ENCODE measurements at regions not wholly inside any gene's neighbourhood (a gene's known extent, or its start where the extent isn't known, plus 50 kb on each side); places are given as distances from the start of the nearest gene placed in this dataset.

GRCh38 chr5:33332804-33333203 lies 108.0 kb upstream of the TARS1 start:
- ChIA-PET CTCF (ENCODE audit: low intra/inter-chr PET ratio, low total read pairs) (no interaction called here), POLR2A (no interaction called here)
- Histone ChIP-seq H3K27me3 (ENCODE audit: control insufficient read depth in 1 of 2, insufficient read depth in 2 of 2, low read length in 2 of 2) (no peaks in the 10 kb centered on the region), H3K9me3 (ENCODE audit: low read length) (no peaks in the 10 kb centered on the region), H3K9ac (ENCODE audit: insufficient read depth, low read depth, low read length) (no peak overlapping the region), H2AFZ (ENCODE audit: low read length) (no peak overlapping the region), H3K4me2 (ENCODE audit: low read depth, low read length) (no peak overlapping the region), H3K79me2 (ENCODE audit: insufficient read depth, low read length) (no peaks in the 10 kb centered on the region), H3K4me3 (replicated peaks in 1 of 3; ENCODE audit: insufficient read depth in 1 of 3, low read depth in 2 of 3, low read length in 3 of 3) (no peak overlapping the region), H3K27ac (ENCODE audit: extremely low read length, insufficient read depth, low read length) (no peak overlapping the region), H3K4me1 (ENCODE audit: insufficient read depth, low read length) (no peaks in the 10 kb centered on the region), H3K36me3 (replicated peaks in 1 of 2; ENCODE audit: control insufficient read depth in 1 of 2, insufficient read depth in 2 of 2, low read length in 2 of 2) (no peaks in the 10 kb centered on the region), H4K20me1 (ENCODE audit: insufficient read depth, low read length) (no peaks in the 10 kb centered on the region)
- in situ Hi-C loops (cut with HindIII; ENCODE audit: extremely low pct_ligation_motif_present, low pct_unique_long_range_greater_than_20kb) = no loop called here
- ATAC-seq = no peak
- TF ChIP-seq ZBTB3 (CRISPR knock-in tag; IDR thresholded peaks at IDR 0.05; ENCODE audit: borderline replicate concordance, low read depth) (no peak), RNF2 (conservative IDR thresholded peaks at IDR 0.05; ENCODE audit: low read depth) (no peak), HCFC1 (IDR thresholded peaks at IDR 0.05; ENCODE audit: low read depth, low read length) (no peak), ZNF30 (CRISPR knock-in tag; IDR thresholded peaks at IDR 0.05) (no peak)
- FAIRE-seq = no peak
- no TSS peak for BruUV-seq (replicated peaks)
- DNase-seq (ENCODE audit: low spot score) = no peak
- intact Hi-C loops (cut with micrococcal nuclease; ENCODE audit: unreplicated experiment) = no loop called here
- 4% methylated on average over 2 of the region's 2 CpGs for WGBS (ENCODE audit: low lambda C conversion rate)

GRCh38 chr5:33334829-33335228 lies 105.9 kb upstream of the TARS1 start:
- Histone ChIP-seq H3K79me2 (ENCODE audit: insufficient read depth, low read length) (no peaks in the 10 kb centered on the region), H3K9ac (ENCODE audit: insufficient read depth, low read depth, low read length) (no peak overlapping the region), H4K20me1 (ENCODE audit: insufficient read depth, low read length) (no peaks in the 10 kb centered on the region), H3K27ac (ENCODE audit: extremely low read length, insufficient read depth, low read length) (no peak overlapping the region), H3K27me3 (ENCODE audit: control insufficient read depth in 1 of 2, insufficient read depth in 2 of 2, low read length in 2 of 2) (no peaks in the 10 kb centered on the region), H3K4me2 (ENCODE audit: low read depth, low read length) (no peak overlapping the region), H3K9me3 (ENCODE audit: low read length) (no peaks in the 10 kb centered on the region), H3K4me1 (ENCODE audit: insufficient read depth, low read length) (no peaks in the 10 kb centered on the region), H2AFZ (ENCODE audit: low read length) (no peak overlapping the region), H3K4me3 (replicated peaks in 1 of 3; ENCODE audit: insufficient read depth in 1 of 3, low read depth in 2 of 3, low read length in 3 of 3) (no peak overlapping the region), H3K36me3 (replicated peaks in 1 of 2; ENCODE audit: control insufficient read depth in 1 of 2, insufficient read depth in 2 of 2, low read length in 2 of 2) (no peaks in the 10 kb centered on the region)
- POLR2A ChIA-PET = no interaction called here
- ATAC-seq (no peak), DNase-seq (ENCODE audit: low spot score) (no peak), FAIRE-seq (no peak)
- TF ChIP-seq RFXANK (CRISPR knock-in tag; IDR thresholded peaks at IDR 0.05) (no peak), FOXA3 (CRISPR knock-in tag; IDR thresholded peaks at IDR 0.05) (no peak), ZFAT (CRISPR knock-in tag; conservative IDR thresholded peaks at IDR 0.05) (no peak), ZNF740 (CRISPR knock-in tag; IDR thresholded peaks at IDR 0.05) (no peak), NCOA2 (CRISPR knock-in tag; IDR thresholded peaks at IDR 0.05) (no peak), ZNF276 (CRISPR knock-in tag; IDR thresholded peaks at IDR 0.05; ENCODE audit: low read depth) (no peak), NR2F6 (IDR thresholded peaks at IDR 0.05) (no peak), NR2F6 (CRISPR knock-in tag; IDR thresholded peaks at IDR 0.05) (no peak)
- no TSS peak for BruUV-seq (replicated peaks)
- intact Hi-C loops (cut with micrococcal nuclease; ENCODE audit: unreplicated experiment) = no loop called here
- 6% methylated on average over 1 of the region's 1 CpG for WGBS (ENCODE audit: low lambda C conversion rate)
- CTCF ChIA-PET (ENCODE audit: low intra/inter-chr PET ratio, low total read pairs) = no interaction called here
- in situ Hi-C loops (cut with HindIII; ENCODE audit: extremely low pct_ligation_motif_present, low pct_unique_long_range_greater_than_20kb) = no loop called here
